Activated CD4-positive, alpha-beta T cell treated with anti-CD3 and anti-CD28 coated beads, Interleukin-10, Interleukin-2, amounts not matched to agents 100 ng/mL and 50 ng/mL, durations not matched to agents 16 hours and 8 hours (primary cell): ENCODE measurements at regions not wholly inside any gene's neighbourhood (a gene's known extent, or its start where the extent isn't known, plus 50 kb on each side); places are given as distances from the start of the nearest gene placed in this dataset.

Experiments used
- DNase-seq: peaks from one replicate; pipeline ENCODE4 v3.0.0-alpha.2; 2020

DNA sequence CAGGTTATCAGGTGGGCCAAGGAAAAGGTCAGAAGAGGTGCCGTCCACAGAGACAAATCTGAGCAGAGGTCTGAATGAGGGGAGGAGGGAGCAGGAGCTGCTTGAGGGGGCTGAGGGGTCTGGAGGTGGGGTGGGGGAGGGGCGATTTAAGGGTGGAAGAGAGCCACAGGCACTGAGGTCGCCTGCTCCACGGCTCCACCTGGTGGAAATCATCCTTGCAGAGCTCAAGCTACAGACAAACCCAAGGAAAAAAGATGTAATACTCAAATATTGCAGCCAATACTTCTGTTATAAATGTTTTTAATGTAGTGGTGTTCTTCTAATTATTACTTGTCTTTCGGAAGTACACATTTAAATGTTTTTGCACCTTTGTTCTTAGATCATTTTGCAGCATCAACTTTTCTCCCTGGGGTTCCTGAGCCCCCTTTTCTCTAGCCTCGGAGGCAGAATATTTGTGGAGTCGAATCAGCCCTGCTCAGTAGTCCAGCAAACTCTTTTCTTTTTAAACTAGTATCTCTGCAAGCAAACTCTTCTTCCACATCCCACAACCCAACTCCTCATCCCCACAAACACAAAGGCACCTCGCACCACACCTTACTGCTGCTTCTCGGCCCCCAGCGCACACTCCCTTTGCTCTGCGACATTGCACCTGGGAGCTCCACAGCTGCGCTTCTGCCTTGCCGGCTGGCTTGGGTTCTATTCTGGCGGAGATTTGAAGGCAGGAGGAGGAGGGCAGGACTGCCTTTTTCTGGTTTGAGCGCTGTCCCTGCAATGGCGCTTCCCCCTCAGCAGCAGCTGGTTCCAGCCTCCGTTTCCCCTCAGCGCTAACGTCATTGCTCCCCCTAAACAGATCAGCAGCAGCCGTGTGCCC is 51.0 kb upstream of the TFAP2A start:
- DNase-seq = peak; percentile 36
